AG09319 (cell line): ENCODE measurements at regions not wholly inside any gene's neighbourhood (a gene's known extent, or its start where the extent isn't known, plus 50 kb on each side); places are given as distances from the start of the nearest gene placed in this dataset.

Source experiments
- DNase-seq: peaks from one replicate; pipeline ENCODE4 v3.0.0-alpha.2; 2010; ENCODE audit warnings: low read depth; ENCODE audit errors: extremely low read depth
- CTCF ChIP-seq: IDR thresholded peaks from 2 replicates; pipeline ENCODE4 v1.5.1; 2011; ENCODE audit warnings: low read depth, mild to moderate bottlenecking, inconsistent platforms, low read length, moderate library complexity

- no peak for DNase-seq
- no peak for TF ChIP-seq CTCF
Observed at GRCh38 chr3:159447841-159448240, 540.8 kb upstream of the IL12A start.

- no peak for DNase-seq
- no peak for TF ChIP-seq CTCF
Observed at GRCh38 chr3:159448902-159449301, 539.7 kb upstream of the IL12A start.

- TF ChIP-seq CTCF: no peak
Observed at GRCh38 chr3:159451067-159451466, 537.6 kb upstream of the IL12A start.

GRCh38 chr3:159451482-159451881, 537.2 kb upstream of the IL12A start:
- no peak for DNase-seq
- no peak for TF ChIP-seq CTCF

More at GRCh38 chr3:159451067-159451466, 537.6 kb upstream of the IL12A start:
- no peak for DNase-seq

GRCh38 chr3:159453036-159453435, 535.6 kb upstream of the IL12A start:
- no peak for TF ChIP-seq CTCF
- DNase-seq: no peak

- no peak for DNase-seq
- no peak for TF ChIP-seq CTCF
Observed at GRCh38 chr3:159453945-159454344, 534.7 kb upstream of the IL12A start.

- DNase-seq: no peak
- TF ChIP-seq CTCF: no peak
Observed at GRCh38 chr3:159455741-159456181, 532.9 kb upstream of the IL12A start.
